ENCODE measurements at regions not wholly inside any gene's neighbourhood (a gene's known extent, or its start where the extent isn't known, plus 50 kb on each side); places are given as distances from the start of the nearest gene placed in this dataset.

GRCh38 chr17:79261355-79262072 is 186.9 kb downstream of the ENGASE start:
- no peak for DNase-seq (ENCODE audit: low spot score in 2 of 2)
- no peak for TF ChIP-seq CTCF (IDR thresholded peaks at IDR 0.05)
- no peak for TF ChIP-seq POLR2A (IDR thresholded peaks at IDR 0.05)
- no peak for TF ChIP-seq EP300 (IDR thresholded peaks at IDR 0.05)
- H3K27me3 ChIP-seq, result peaks cover 0 to 56% of the 10 kb centered on the region in 2 donors
- H3K4me1 ChIP-seq, result no peaks in the 10 kb centered on the region
- 55 to 56% methylated on average over 20 to 22 of the region's 23 CpGs for WGBS, 2 donors
- H3K36me3 ChIP-seq, result no peaks in the 10 kb centered on the region
- H3K4me3 ChIP-seq, result no peak overlapping the region
- H3K9me3 ChIP-seq, result no peaks in the 10 kb centered on the region
- no peak overlapping the region for H3K27ac ChIP-seq

DNA sequence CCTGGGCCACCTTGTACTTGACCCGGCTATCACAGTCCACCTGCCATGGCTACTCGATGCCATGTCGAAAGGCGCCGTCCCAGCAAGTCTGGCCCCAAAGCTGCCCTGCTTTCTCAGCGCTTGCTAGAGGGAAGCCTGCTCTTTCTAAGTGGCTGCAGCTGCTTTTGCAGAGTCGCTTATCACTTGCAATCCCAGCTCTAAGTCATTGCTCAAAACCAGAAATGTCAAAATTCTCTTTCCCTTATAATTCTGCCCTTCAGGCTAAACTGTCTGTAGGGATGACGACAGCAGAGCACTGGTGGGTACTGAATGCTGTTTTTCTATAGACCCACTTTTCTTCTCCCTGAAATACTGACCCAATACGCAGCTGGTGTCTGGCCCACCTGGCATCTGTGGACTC is 184.2 kb downstream of the ENGASE start:
- 74 to 84% methylated on average over 9 of the region's 9 CpGs for WGBS, 2 donors
- H3K27me3 ChIP-seq, result peaks cover 0 to 52% of the 10 kb centered on the region in 2 donors

GRCh38 chr17:79258041-79258440 is 183.4 kb downstream of the ENGASE start:
- Histone ChIP-seq H3K36me3 (no peaks in the 10 kb centered on the region), H3K9me3 (no peaks in the 10 kb centered on the region), H3K4me3 (no peak overlapping the region), H3K4me1 (no peaks in the 10 kb centered on the region), H3K27ac (no peak overlapping the region), H3K27me3 (peaks cover 0 to 47% of the 10 kb centered on the region in 2 donors)
- 82 to 86% methylated on average over 8 of the region's 8 CpGs for WGBS, 2 donors
- no peak for TF ChIP-seq POLR2A (IDR thresholded peaks at IDR 0.05)
- no peak for TF ChIP-seq EP300 (IDR thresholded peaks at IDR 0.05)
- no peak for TF ChIP-seq CTCF (IDR thresholded peaks at IDR 0.05)
- no peak for DNase-seq (ENCODE audit: low spot score in 2 of 2)

More for the DNA sequence above, 184.2 kb downstream of the ENGASE start:
- no peak for TF ChIP-seq EP300 (IDR thresholded peaks at IDR 0.05)
- no peak for TF ChIP-seq CTCF (IDR thresholded peaks at IDR 0.05)
- TF ChIP-seq POLR2A (IDR thresholded peaks at IDR 0.05), result no peak
- no peaks in the 10 kb centered on the region for H3K36me3 ChIP-seq
- no peaks in the 10 kb centered on the region for H3K9me3 ChIP-seq
- H3K4me1 ChIP-seq, result no peaks in the 10 kb centered on the region
- no peak overlapping the region for H3K4me3 ChIP-seq
- no peak for DNase-seq (ENCODE audit: low spot score in 2 of 2)
- no peak overlapping the region for H3K27ac ChIP-seq

DNA sequence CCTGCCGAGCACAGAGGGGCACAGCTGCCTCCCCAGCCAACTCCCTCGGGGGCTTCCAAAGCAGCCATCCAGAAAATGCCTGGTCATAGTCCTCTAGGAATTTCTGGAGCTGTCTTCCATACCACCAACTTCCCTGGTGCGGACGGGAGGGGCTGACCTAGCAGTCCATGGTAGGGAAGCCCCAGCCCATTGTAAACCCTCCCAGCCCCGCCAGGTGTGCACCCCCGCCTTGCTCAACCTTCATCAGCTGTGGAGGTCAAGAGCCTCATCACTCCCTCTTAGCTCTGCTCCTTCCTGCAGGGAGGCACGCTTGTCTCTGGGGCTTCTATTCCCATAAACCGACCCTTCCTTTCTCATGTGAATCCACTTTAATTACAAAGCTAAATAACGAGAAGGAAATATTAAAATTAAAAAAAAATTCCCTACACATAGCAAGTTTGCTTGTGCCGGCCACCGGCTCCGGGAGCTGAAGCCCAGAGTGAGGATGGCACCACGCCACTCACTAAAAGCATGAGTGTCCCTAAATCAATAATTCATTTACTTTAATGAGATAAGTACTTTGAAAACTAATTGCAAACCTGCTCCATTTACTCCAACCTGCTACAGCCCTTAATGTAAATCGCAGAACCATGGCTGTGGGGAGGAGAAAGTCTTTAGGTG is 181.4 kb downstream of the ENGASE start:
- 76 to 78% methylated on average over 14 of the region's 14 CpGs for WGBS, 2 donors
- TF ChIP-seq CTCF (IDR thresholded peaks at IDR 0.05) (no peak), POLR2A (IDR thresholded peaks at IDR 0.05) (no peak), EP300 (IDR thresholded peaks at IDR 0.05) (no peak)
- H3K27me3 ChIP-seq, result peaks cover 0 to 31% of the 10 kb centered on the region in 2 donors

GRCh38 chr17:79255456-79255855 is 180.8 kb downstream of the ENGASE start:
- no peak for TF ChIP-seq POLR2A (IDR thresholded peaks at IDR 0.05)
- TF ChIP-seq CTCF (IDR thresholded peaks at IDR 0.05), result no peak
- TF ChIP-seq EP300 (IDR thresholded peaks at IDR 0.05), result no peak
- no peak overlapping the region for H3K4me3 ChIP-seq
- DNase-seq (ENCODE audit: low spot score in 2 of 2), result no peak
- no peak overlapping the region for H3K27ac ChIP-seq
- no peaks in the 10 kb centered on the region for H3K9me3 ChIP-seq
- peaks cover 0 to 31% of the 10 kb centered on the region in 2 donors for H3K27me3 ChIP-seq
- WGBS, 2 donors, result 73 to 77% methylated on average over 11 of the region's 11 CpGs
- H3K4me1 ChIP-seq, result no peaks in the 10 kb centered on the region
- no peaks in the 10 kb centered on the region for H3K36me3 ChIP-seq

More for the DNA sequence above, 181.4 kb downstream of the ENGASE start:
- Histone ChIP-seq H3K9me3 (no peaks in the 10 kb centered on the region), H3K4me1 (no peaks in the 10 kb centered on the region), H3K27ac (no peak overlapping the region), H3K36me3 (no peaks in the 10 kb centered on the region), H3K4me3 (no peak overlapping the region)
- no peak for DNase-seq (ENCODE audit: low spot score in 2 of 2)

All from tibial nerve (tissue), 4 donors.